ENCODE measurements at regions not wholly inside any gene's neighbourhood (a gene's known extent, or its start where the extent isn't known, plus 50 kb on each side); places are given as distances from the start of the nearest gene placed in this dataset.
"Not testable (repeated sequence)": the region's sequence is repeated elsewhere in the genome, so short reads cannot be mapped to it uniquely, and the experiment has no call there.

GRCh38 chr2:87668361-87668760 lies 79.5 kb upstream of the PLGLB2 start:
- intact Hi-C loops (cut with DNase I); DNase-seq; FAIRE-seq; H3K9me3 ChIP-seq; H3K4me3 ChIP-seq; H3K4me1 ChIP-seq; H3K27ac ChIP-seq; H3K27me3 ChIP-seq; ATAC-seq; H3K36me3 ChIP-seq: not testable (repeated sequence)
- no CpG with 5 or more reads among the region's 5 CpGs for WGBS, 2 donors

GRCh38 chr2:87669633-87670231 lies 78.2 kb upstream of the PLGLB2 start:
- intact Hi-C loops (cut with DNase I); H3K27me3 ChIP-seq; H3K9me3 ChIP-seq; H3K36me3 ChIP-seq; H3K4me3 ChIP-seq; H3K4me1 ChIP-seq; H3K27ac ChIP-seq; FAIRE-seq: not testable (repeated sequence)
- peak in 3 of 4 donors; percentile 21 to 73 (median 69) for ATAC-seq
- WGBS, 2 donors: 76 to 83% methylated on average over 5 of the region's 8 CpGs
- DNase-seq: peak in 1 of 6 donors; percentile 30

GRCh38 chr2:87672404-87672803 lies 75.5 kb upstream of the PLGLB2 start:
- H3K9me3 ChIP-seq; H3K4me3 ChIP-seq; FAIRE-seq; H3K36me3 ChIP-seq; intact Hi-C loops (cut with DNase I); H3K27me3 ChIP-seq; H3K4me1 ChIP-seq; H3K27ac ChIP-seq: not testable (repeated sequence)
- 31 to 56% methylated on average over 3 to 4 of the region's 4 CpGs for WGBS, 2 donors
- peak; percentile 66 to 89 (median 80) for DNase-seq
- peak; percentile 85 to 93 (median 92) for ATAC-seq

- 89 to 100% methylated on average over 1 of the region's 2 CpGs for WGBS, 2 donors
- H3K4me3 ChIP-seq; H3K9me3 ChIP-seq; DNase-seq; H3K27me3 ChIP-seq; ATAC-seq; H3K36me3 ChIP-seq; H3K4me1 ChIP-seq; FAIRE-seq; intact Hi-C loops (cut with DNase I); H3K27ac ChIP-seq: not testable (repeated sequence)
These were observed 73.2 kb upstream of the PLGLB2 start for GRCh38 chr2:87674729-87675128.

- H3K27me3 ChIP-seq; FAIRE-seq; H3K27ac ChIP-seq; H3K9me3 ChIP-seq; DNase-seq; intact Hi-C loops (cut with DNase I); H3K4me3 ChIP-seq; H3K36me3 ChIP-seq; H3K4me1 ChIP-seq: not testable (repeated sequence)
- peak in 2 of 4 donors; percentile 7 to 24 for ATAC-seq
- 32 to 52% methylated on average over 2 to 4 of the region's 7 CpGs for WGBS, 2 donors
These were observed 72.4 kb upstream of the PLGLB2 start for GRCh38 chr2:87675487-87675886.

- H3K9me3 ChIP-seq; intact Hi-C loops (cut with DNase I); H3K36me3 ChIP-seq; H3K27me3 ChIP-seq; H3K4me3 ChIP-seq; H3K27ac ChIP-seq; H3K4me1 ChIP-seq; FAIRE-seq: not testable (repeated sequence)
- ATAC-seq: peak; percentile 95 to 97 (median 96)
- WGBS, 2 donors: 35 to 40% methylated on average over 1 of the region's 5 CpGs
- peak in 1 of 6 donors; percentile 53 for DNase-seq
These were observed 70.4 kb upstream of the PLGLB2 start for GRCh38 chr2:87677421-87677923.

- FAIRE-seq; DNase-seq; intact Hi-C loops (cut with DNase I); H3K27ac ChIP-seq; H3K4me1 ChIP-seq; H3K27me3 ChIP-seq; H3K9me3 ChIP-seq; ATAC-seq; H3K36me3 ChIP-seq; H3K4me3 ChIP-seq: not testable (repeated sequence)
- 89 to 94% methylated on average over 4 to 5 of the region's 6 CpGs for WGBS, 2 donors
These were observed 69.1 kb upstream of the PLGLB2 start for GRCh38 chr2:87678742-87679173.

GRCh38 chr2:87679950-87680349 lies 67.9 kb upstream of the PLGLB2 start:
- H3K4me1 ChIP-seq; H3K27ac ChIP-seq; H3K27me3 ChIP-seq; FAIRE-seq; H3K4me3 ChIP-seq; intact Hi-C loops (cut with DNase I); H3K36me3 ChIP-seq; ATAC-seq; H3K9me3 ChIP-seq; DNase-seq: not testable (repeated sequence)
- WGBS, 2 donors: 83 to 86% methylated on average over 2 of the region's 4 CpGs

- intact Hi-C loops (cut with DNase I); DNase-seq: not testable (repeated sequence)
- WGBS, 2 donors: 60 to 71% methylated on average over 1 of the region's 1 CpG
These were observed 67.2 kb upstream of the PLGLB2 start for GRCh38 chr2:87680691-87681090.

GRCh38 chr2:87683451-87683850 lies 64.4 kb upstream of the PLGLB2 start:
- peak; percentile 95 to 98 (median 96) for ATAC-seq

More at GRCh38 chr2:87680691-87681090, 67.2 kb upstream of the PLGLB2 start:
- H3K4me1 ChIP-seq, H3K27ac ChIP-seq, H3K36me3 ChIP-seq, H3K4me3 ChIP-seq, H3K9me3 ChIP-seq, H3K27me3 ChIP-seq, ATAC-seq: not testable (repeated sequence)
- peak; percentile 17 for FAIRE-seq

GRCh38 chr2:87683961-87684360 lies 63.9 kb upstream of the PLGLB2 start:
- H3K4me3 ChIP-seq; FAIRE-seq; H3K36me3 ChIP-seq; H3K9me3 ChIP-seq; ATAC-seq; H3K27ac ChIP-seq; H3K27me3 ChIP-seq; intact Hi-C loops (cut with DNase I); H3K4me1 ChIP-seq; DNase-seq: not testable (repeated sequence)
- WGBS, 2 donors: 90 to 93% methylated on average over 5 of the region's 5 CpGs

More at GRCh38 chr2:87683451-87683850, 64.4 kb upstream of the PLGLB2 start:
- DNase-seq: peak; percentile 61 to 89 (median 73)
- H3K9me3 ChIP-seq; H3K4me3 ChIP-seq; intact Hi-C loops (cut with DNase I); H3K27ac ChIP-seq; FAIRE-seq; H3K27me3 ChIP-seq; H3K36me3 ChIP-seq; H3K4me1 ChIP-seq: not testable (repeated sequence)
- 6 to 14% methylated on average over 4 to 10 of the region's 10 CpGs for WGBS, 2 donors

GRCh38 chr2:87685558-87685957 lies 62.3 kb upstream of the PLGLB2 start:
- H3K9me3 ChIP-seq; H3K4me1 ChIP-seq; DNase-seq; FAIRE-seq; H3K27ac ChIP-seq; intact Hi-C loops (cut with DNase I); H3K27me3 ChIP-seq; H3K4me3 ChIP-seq; H3K36me3 ChIP-seq; ATAC-seq: not testable (repeated sequence)
- WGBS, 2 donors: 92 to 95% methylated on average over 8 to 9 of the region's 11 CpGs

All from pancreas (tissue), 10 donors.